HEK293 (cell line): ENCODE measurements at regions not wholly inside any gene's neighbourhood (a gene's known extent, or its start where the extent isn't known, plus 50 kb on each side); places are given as distances from the start of the nearest gene placed in this dataset.

Experiments
- CTCF ChIA-PET: fragments of 350-600 bp; formaldehyde crosslinking; extraction: SDS; loops from one replicate; lab custom pipeline; 2021; ENCODE audit warnings: antibody characterized with exemption; lab: Yijun Ruan, JAX
- POLR2A ChIA-PET: fragments of 300-600 bp; formaldehyde crosslinking; extraction: SDS; loops from one replicate; lab custom pipeline; 2020; ENCODE audit warnings: antibody characterized with exemption, inconsistent platforms; lab: Yijun Ruan, JAX
- H3K27ac ChIP-seq: fragments of 200-500 bp; sonication (Bioruptor generic); 2 replicates; pipeline ENCODE4 v1.5.1; 2014; ENCODE audit warnings: low read depth, low read length, control low read depth, inconsistent platforms; ENCODE audit errors: extremely low read depth
- H3K36me3 ChIP-seq, 2 experiments: fragments of 200-500 bp in 1 of 2; sonication (Bioruptor generic) in 1 of 2; 1 replicate in 1 of 2; 2 replicates in 1 of 2; pipeline ENCODE4 v1.5.1; 2014 to 2017; ENCODE audit warnings: inconsistent platforms in 2 of 2, low read length in 2 of 2; ENCODE audit not compliant: control insufficient read depth in 2 of 2, insufficient read depth in 1 of 2
- H3K4me1 ChIP-seq: fragments of 200-500 bp; sonication (Bioruptor generic); 2 replicates; pipeline ENCODE4 v1.5.1; 2014; ENCODE audit warnings: mild to moderate bottlenecking, low read length, inconsistent platforms; ENCODE audit not compliant: control insufficient read depth, insufficient read depth
- H3K4me3 ChIP-seq: 2 replicates; pipeline ENCODE4 v1.5.1; 2011; ENCODE audit warnings: low read depth, mild to moderate bottlenecking, control low read depth, low read length, moderate library complexity
- H3K9me3 ChIP-seq: fragments of 200-500 bp; sonication (Bioruptor generic); 2 replicates; pipeline ENCODE4 v1.5.1; 2014; ENCODE audit warnings: low read depth, low read length, inconsistent platforms; ENCODE audit not compliant: control insufficient read depth, insufficient read depth
- EGR2 ChIP-seq: fragments of 450-650 bp; formaldehyde crosslinking; IDR thresholded peaks from 2 replicates; pipeline ENCODE4 v1.5.1; 2016; ENCODE audit warnings: low read depth, missing biosample characterization, missing genetic modification characterization
- HOXD13 ChIP-seq: sonication (generic); formaldehyde crosslinking; IDR thresholded peaks from 2 replicates; pipeline ENCODE4 v1.8.0; 2022; ENCODE audit warnings: missing genetic modification reagents, borderline replicate concordance
- KLF16 ChIP-seq: fragments of 450-650 bp; formaldehyde crosslinking; IDR thresholded peaks from 2 replicates; pipeline ENCODE4 v1.5.1; 2017; ENCODE audit warnings: missing biosample characterization, missing genetic modification characterization
- MYNN ChIP-seq: fragments of 450-650 bp; formaldehyde crosslinking; IDR thresholded peaks from 2 replicates; pipeline ENCODE4 v1.5.1; 2016; ENCODE audit warnings: missing biosample characterization, missing genetic modification characterization, borderline replicate concordance
- REPIN1 ChIP-seq: fragments of 450-650 bp; formaldehyde crosslinking; IDR thresholded peaks from 2 replicates; pipeline ENCODE4 v1.5.1; 2017; ENCODE audit warnings: missing biosample characterization, missing genetic modification characterization, low read depth
- TRIM28 ChIP-seq: IDR thresholded peaks from 2 replicates; pipeline ENCODE4 v1.6.1; 2011; ENCODE audit warnings: low read length, control low read depth, borderline replicate concordance
- ZEB2 ChIP-seq: fragments of 450-650 bp; formaldehyde crosslinking; IDR thresholded peaks from 2 replicates; pipeline ENCODE4 v1.5.1; 2016; ENCODE audit warnings: missing biosample characterization, missing genetic modification characterization
- ZNF138 ChIP-seq: fragments of 450-650 bp; formaldehyde crosslinking; IDR thresholded peaks from 2 replicates; pipeline ENCODE4 v1.5.1; 2016; ENCODE audit warnings: missing biosample characterization, missing genetic modification characterization, borderline replicate concordance
- ZNF140 ChIP-seq: fragments of 450-650 bp; formaldehyde crosslinking; IDR thresholded peaks from 2 replicates; pipeline ENCODE4 v1.5.1; 2016; ENCODE audit warnings: missing biosample characterization, missing genetic modification characterization
- ZNF174 ChIP-seq: fragments of 450-650 bp; formaldehyde crosslinking; IDR thresholded peaks from 2 replicates; pipeline ENCODE4 v1.5.0; 2017; ENCODE audit warnings: missing biosample characterization, mild to moderate bottlenecking, missing genetic modification characterization
- ZNF223 ChIP-seq: fragments of 450-650 bp; formaldehyde crosslinking; IDR thresholded peaks from 2 replicates; pipeline ENCODE4 v1.5.1; 2016; ENCODE audit warnings: missing biosample characterization, missing genetic modification characterization
- ZNF239 ChIP-seq: fragments of 450-650 bp; formaldehyde crosslinking; IDR thresholded peaks from 2 replicates; pipeline ENCODE4 v1.5.1; 2016; ENCODE audit warnings: missing biosample characterization, missing genetic modification characterization
- ZNF24 ChIP-seq: fragments of 450-650 bp; formaldehyde crosslinking; IDR thresholded peaks from 2 replicates; pipeline ENCODE4 v1.5.1; 2016; ENCODE audit warnings: missing biosample characterization, missing genetic modification characterization
- ZNF585B ChIP-seq: fragments of 450-650 bp; formaldehyde crosslinking; IDR thresholded peaks from 2 replicates; pipeline ENCODE4 v1.5.1; 2016; ENCODE audit warnings: missing biosample characterization, missing genetic modification characterization
- ZNF624 ChIP-seq: fragments of 450-650 bp; formaldehyde crosslinking; IDR thresholded peaks from 2 replicates; pipeline ENCODE4 v1.5.1; 2017; ENCODE audit warnings: missing biosample characterization, missing genetic modification characterization
- ZNF654 ChIP-seq: fragments of 450-650 bp; formaldehyde crosslinking; IDR thresholded peaks from 2 replicates; pipeline ENCODE4 v1.5.1; 2016; ENCODE audit warnings: low read depth, missing biosample characterization, missing genetic modification characterization
- ZNF660 ChIP-seq: fragments of 450-650 bp; IDR thresholded peaks from 2 replicates; pipeline ENCODE4 v1.5.1; 2018; ENCODE audit warnings: missing biosample characterization, mild to moderate bottlenecking, missing genetic modification characterization
- ZNF843 ChIP-seq: fragments of 450-650 bp; formaldehyde crosslinking; IDR thresholded peaks from 2 replicates; pipeline ENCODE4 v1.5.1; 2016; ENCODE audit warnings: missing biosample characterization, missing genetic modification characterization
- TF ChIP-seq, protein P1 (sequence below): fragments of 450-650 bp; IDR thresholded peaks from 2 replicates; pipeline ENCODE4 v1.5.1; 2018; ENCODE audit warnings: missing biosample characterization, missing genetic modification characterization
- TF ChIP-seq, protein P2 (sequence below): fragments of 450-650 bp; formaldehyde crosslinking; IDR thresholded peaks from 2 replicates; pipeline ENCODE4 v1.5.1; 2016; ENCODE audit warnings: missing biosample characterization, missing genetic modification characterization
- TF ChIP-seq, protein P3 (sequence below): fragments of 450-650 bp; formaldehyde crosslinking; IDR thresholded peaks from 2 replicates; pipeline ENCODE4 v1.5.1; 2016; ENCODE audit warnings: missing biosample characterization, missing genetic modification characterization
- TF ChIP-seq, protein P4 (sequence below): fragments of 450-650 bp; formaldehyde crosslinking; IDR thresholded peaks from 2 replicates; pipeline ENCODE4 v1.5.1; 2017; ENCODE audit warnings: missing biosample characterization, missing genetic modification characterization

DNA sequence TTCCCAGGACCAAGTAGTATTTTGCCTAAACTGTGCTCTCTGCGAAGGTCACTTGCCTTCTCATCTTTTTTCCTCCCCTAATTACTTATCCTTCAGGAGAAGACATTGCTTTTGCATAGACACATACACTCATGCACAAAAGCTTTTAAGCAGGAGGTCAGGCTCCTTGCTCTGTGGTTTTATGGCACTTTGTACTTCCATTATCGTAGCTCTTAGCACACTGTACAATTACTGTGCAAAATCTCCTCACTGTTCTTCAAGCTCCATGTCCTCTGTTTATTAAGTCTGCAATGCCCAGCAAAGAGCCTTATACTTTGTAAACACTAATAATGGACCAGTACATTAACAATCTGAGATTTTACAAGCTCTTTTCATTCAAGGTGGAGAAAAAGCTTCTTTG lies 188.4 kb upstream of the GNPDA2 start (continued):
- TF ChIP-seq, protein P1, sequence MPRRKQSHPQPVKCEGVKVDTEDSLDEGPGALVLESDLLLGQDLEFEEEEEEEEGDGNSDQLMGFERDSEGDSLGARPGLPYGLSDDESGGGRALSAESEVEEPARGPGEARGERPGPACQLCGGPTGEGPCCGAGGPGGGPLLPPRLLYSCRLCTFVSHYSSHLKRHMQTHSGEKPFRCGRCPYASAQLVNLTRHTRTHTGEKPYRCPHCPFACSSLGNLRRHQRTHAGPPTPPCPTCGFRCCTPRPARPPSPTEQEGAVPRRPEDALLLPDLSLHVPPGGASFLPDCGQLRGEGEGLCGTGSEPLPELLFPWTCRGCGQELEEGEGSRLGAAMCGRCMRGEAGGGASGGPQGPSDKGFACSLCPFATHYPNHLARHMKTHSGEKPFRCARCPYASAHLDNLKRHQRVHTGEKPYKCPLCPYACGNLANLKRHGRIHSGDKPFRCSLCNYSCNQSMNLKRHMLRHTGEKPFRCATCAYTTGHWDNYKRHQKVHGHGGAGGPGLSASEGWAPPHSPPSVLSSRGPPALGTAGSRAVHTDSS = no peak

DNA sequence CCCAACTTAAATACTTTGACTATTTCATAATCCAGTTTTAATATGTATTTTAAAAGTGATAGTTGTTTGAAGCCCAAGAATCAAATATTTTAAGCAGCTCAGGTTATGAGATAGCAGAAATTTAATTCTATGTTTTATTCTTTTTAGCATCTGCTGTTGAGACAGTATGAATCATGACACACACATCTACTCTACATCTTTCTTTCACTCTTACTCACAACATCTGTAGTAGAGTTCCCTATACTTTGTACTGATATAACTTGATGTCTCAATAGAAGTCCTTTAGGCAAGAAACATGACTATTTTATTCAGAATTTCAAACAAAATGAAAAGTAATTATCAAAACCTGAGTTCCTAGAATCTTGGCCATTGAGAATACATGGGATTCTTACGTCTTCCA lies 187.9 kb upstream of the GNPDA2 start:
- CTCF ChIA-PET = no interaction called here
- TF ChIP-seq ZNF654 (no peak), MYNN (tag by site-specific recombination) (no peak), ZNF174 (tag by site-specific recombination) (no peak), ZNF660 (no peak), ZNF843 (no peak), ZNF223 (tag by site-specific recombination) (no peak), EGR2 (tag by site-specific recombination) (no peak), ZNF624 (tag by site-specific recombination) (no peak), ZEB2 (tag by site-specific recombination) (no peak), HOXD13 (CRISPR knock-in tag) (no peak)
- TF ChIP-seq, protein P2, sequence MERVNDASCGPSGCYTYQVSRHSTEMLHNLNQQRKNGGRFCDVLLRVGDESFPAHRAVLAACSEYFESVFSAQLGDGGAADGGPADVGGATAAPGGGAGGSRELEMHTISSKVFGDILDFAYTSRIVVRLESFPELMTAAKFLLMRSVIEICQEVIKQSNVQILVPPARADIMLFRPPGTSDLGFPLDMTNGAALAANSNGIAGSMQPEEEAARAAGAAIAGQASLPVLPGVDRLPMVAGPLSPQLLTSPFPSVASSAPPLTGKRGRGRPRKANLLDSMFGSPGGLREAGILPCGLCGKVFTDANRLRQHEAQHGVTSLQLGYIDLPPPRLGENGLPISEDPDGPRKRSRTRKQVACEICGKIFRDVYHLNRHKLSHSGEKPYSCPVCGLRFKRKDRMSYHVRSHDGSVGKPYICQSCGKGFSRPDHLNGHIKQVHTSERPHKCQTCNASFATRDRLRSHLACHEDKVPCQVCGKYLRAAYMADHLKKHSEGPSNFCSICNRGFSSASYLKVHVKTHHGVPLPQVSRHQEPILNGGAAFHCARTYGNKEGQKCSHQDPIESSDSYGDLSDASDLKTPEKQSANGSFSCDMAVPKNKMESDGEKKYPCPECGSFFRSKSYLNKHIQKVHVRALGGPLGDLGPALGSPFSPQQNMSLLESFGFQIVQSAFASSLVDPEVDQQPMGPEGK = no peak
- H3K27ac ChIP-seq = no peak overlapping the region

GRCh38 chr4:44912980-44913379 lies 186.6 kb upstream of the GNPDA2 start:
- CTCF ChIA-PET = no interaction called here
- H3K4me1 ChIP-seq = no peaks in the 10 kb centered on the region
- no peak overlapping the region for H3K27ac ChIP-seq
- POLR2A ChIA-PET = no interaction called here
- TF ChIP-seq ZNF140 (tag by site-specific recombination) (no peak), ZNF24 (no peak), MYNN (tag by site-specific recombination) (no peak), ZNF239 (no peak), ZNF138 (tag by site-specific recombination) (no peak), TRIM28 (no peak)
- H3K4me3 ChIP-seq = no peak overlapping the region
- H3K36me3 ChIP-seq = no peaks in the 10 kb centered on the region
- no peaks in the 10 kb centered on the region for H3K9me3 ChIP-seq

More for the DNA sequence above, 187.9 kb upstream of the GNPDA2 start:
- POLR2A ChIA-PET = no interaction called here
- Histone ChIP-seq H3K4me3 (no peak overlapping the region), H3K4me1 (no peaks in the 10 kb centered on the region), H3K9me3 (no peaks in the 10 kb centered on the region), H3K36me3 (no peaks in the 10 kb centered on the region)

DNA sequence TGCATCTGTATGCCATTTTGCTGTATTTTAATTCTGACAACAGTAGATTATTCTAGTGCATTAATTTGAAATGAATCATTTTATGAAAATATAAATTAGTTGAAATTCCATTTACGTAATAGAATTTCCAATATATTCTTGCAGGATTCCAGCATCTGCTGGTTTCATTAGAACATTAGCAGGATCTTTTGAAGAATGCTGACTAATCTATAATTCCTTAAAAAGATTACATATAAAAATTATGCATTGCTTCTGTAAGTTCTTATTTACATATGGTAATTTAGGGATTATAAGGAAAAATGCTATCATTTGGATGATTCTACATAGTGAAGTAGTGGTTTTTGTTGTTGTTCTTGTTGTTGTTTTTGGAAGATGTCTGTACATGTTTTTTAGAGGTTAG lies 182.2 kb upstream of the GNPDA2 start:
- CTCF ChIA-PET = no interaction called here
- no peak overlapping the region for H3K4me3 ChIP-seq
- POLR2A ChIA-PET = no interaction called here
- TF ChIP-seq ZNF585B (tag by site-specific recombination) (no peak), REPIN1 (tag by site-specific recombination) (no peak), KLF16 (tag by site-specific recombination) (no peak)
- TF ChIP-seq, protein P3, sequence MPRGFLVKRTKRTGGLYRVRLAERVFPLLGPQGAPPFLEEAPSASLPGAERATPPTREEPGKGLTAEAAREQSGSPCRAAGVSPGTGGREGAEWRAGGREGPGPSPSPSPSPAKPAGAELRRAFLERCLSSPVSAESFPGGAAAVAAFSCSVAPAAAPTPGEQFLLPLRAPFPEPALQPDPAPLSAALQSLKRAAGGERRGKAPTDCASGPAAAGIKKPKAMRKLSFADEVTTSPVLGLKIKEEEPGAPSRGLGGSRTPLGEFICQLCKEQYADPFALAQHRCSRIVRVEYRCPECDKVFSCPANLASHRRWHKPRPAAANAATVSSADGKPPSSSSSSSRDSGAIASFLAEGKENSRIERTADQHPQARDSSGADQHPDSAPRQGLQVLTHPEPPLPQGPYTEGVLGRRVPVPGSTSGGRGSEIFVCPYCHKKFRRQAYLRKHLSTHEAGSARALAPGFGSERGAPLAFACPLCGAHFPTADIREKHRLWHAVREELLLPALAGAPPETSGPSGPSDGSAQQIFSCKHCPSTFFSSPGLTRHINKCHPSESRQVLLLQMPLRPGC (tag by site-specific recombination) = no peak
- TF ChIP-seq, protein P4, sequence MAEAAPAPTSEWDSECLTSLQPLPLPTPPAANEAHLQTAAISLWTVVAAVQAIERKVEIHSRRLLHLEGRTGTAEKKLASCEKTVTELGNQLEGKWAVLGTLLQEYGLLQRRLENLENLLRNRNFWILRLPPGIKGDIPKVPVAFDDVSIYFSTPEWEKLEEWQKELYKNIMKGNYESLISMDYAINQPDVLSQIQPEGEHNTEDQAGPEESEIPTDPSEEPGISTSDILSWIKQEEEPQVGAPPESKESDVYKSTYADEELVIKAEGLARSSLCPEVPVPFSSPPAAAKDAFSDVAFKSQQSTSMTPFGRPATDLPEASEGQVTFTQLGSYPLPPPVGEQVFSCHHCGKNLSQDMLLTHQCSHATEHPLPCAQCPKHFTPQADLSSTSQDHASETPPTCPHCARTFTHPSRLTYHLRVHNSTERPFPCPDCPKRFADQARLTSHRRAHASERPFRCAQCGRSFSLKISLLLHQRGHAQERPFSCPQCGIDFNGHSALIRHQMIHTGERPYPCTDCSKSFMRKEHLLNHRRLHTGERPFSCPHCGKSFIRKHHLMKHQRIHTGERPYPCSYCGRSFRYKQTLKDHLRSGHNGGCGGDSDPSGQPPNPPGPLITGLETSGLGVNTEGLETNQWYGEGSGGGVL (tag by site-specific recombination) = no peak
- H3K36me3 ChIP-seq = no peaks in the 10 kb centered on the region
- H3K9me3 ChIP-seq = no peaks in the 10 kb centered on the region
- H3K27ac ChIP-seq = no peak overlapping the region
- no peaks in the 10 kb centered on the region for H3K4me1 ChIP-seq
